ENCODE measurements at regions not wholly inside any gene's neighbourhood (a gene's known extent, or its start where the extent isn't known, plus 50 kb on each side); places are given as distances from the start of the nearest gene placed in this dataset.

GRCh38 chr12:41981013-41981412 is 163.7 kb downstream of the GXYLT1 start:
- no peak for DNase-seq

GRCh38 chr12:41980390-41980789 is 164.3 kb downstream of the GXYLT1 start:
- no peak for DNase-seq

- no peak for DNase-seq
Measured at GRCh38 chr12:41979574-41979973, 165.1 kb downstream of the GXYLT1 start.

GRCh38 chr12:41972598-41972997 is 172.1 kb downstream of the GXYLT1 start:
- DNase-seq = no peak

- DNase-seq = no peak
Measured at GRCh38 chr12:41972196-41972595, 172.5 kb downstream of the GXYLT1 start.

GRCh38 chr12:41970744-41971143 is 173.9 kb downstream of the GXYLT1 start:
- DNase-seq = no peak

- no peak for DNase-seq
Measured at GRCh38 chr12:41968599-41968998, 176.1 kb downstream of the GXYLT1 start.

GRCh38 chr12:41967668-41968500 is 176.8 kb downstream of the GXYLT1 start:
- DNase-seq = no peak

- no peak for DNase-seq
Measured at GRCh38 chr12:41966916-41967315, 177.8 kb downstream of the GXYLT1 start.

GRCh38 chr12:41966001-41966400 is 178.7 kb downstream of the GXYLT1 start:
- no peak for DNase-seq

- DNase-seq = no peak
Measured at GRCh38 chr12:41963398-41963797, 181.3 kb downstream of the GXYLT1 start.

- no peak for DNase-seq
Measured at GRCh38 chr12:41962171-41962572, 182.5 kb downstream of the GXYLT1 start.

- DNase-seq = no peak
Measured at GRCh38 chr12:41959271-41959670, 185.4 kb downstream of the GXYLT1 start.

GRCh38 chr12:41956353-41956752 is 188.3 kb downstream of the GXYLT1 start:
- DNase-seq = no peak

GRCh38 chr12:41950455-41950854 is 194.2 kb downstream of the GXYLT1 start:
- no peak for DNase-seq

- peak; percentile 3 for DNase-seq
Measured at GRCh38 chr12:41946106-41946505, 198.6 kb downstream of the GXYLT1 start.

- DNase-seq = no peak
Measured at GRCh38 chr12:41944216-41944615, 200.5 kb downstream of the GXYLT1 start.

- no peak for DNase-seq
Measured at GRCh38 chr12:41943671-41944070, 201.0 kb downstream of the GXYLT1 start.

- DNase-seq = no peak
Measured at GRCh38 chr12:41942354-41942753, 202.3 kb downstream of the GXYLT1 start.

GRCh38 chr12:41941079-41941478 is 203.6 kb downstream of the GXYLT1 start:
- no peak for DNase-seq

- no peak for DNase-seq
Measured at GRCh38 chr12:41940571-41940970, 204.1 kb downstream of the GXYLT1 start.

GRCh38 chr12:41936333-41936732 is 208.3 kb downstream of the GXYLT1 start:
- peak; percentile 20 for DNase-seq

GRCh38 chr12:41935911-41936310 is 208.8 kb downstream of the GXYLT1 start:
- DNase-seq = no peak

GRCh38 chr12:41932470-41932991 is 212.1 kb downstream of the GXYLT1 start:
- peak; percentile 87 for DNase-seq

All from OCI-M1 (cell line).